WTC11 (cell line): ENCODE measurements at regions not wholly inside any gene's neighbourhood (a gene's known extent, or its start where the extent isn't known, plus 50 kb on each side); places are given as distances from the start of the nearest gene placed in this dataset.

Source experiments
- CREM ChIP-seq: sonication (generic); formaldehyde crosslinking; IDR thresholded peaks from 2 replicates; pipeline ENCODE4 v1.8.1; 2022; ENCODE audit warnings: mild to moderate bottlenecking, missing genetic modification reagents, moderate library complexity
- CTCF ChIP-seq: fragments of 200-600 bp; IDR thresholded peaks from 2 replicates; pipeline ENCODE4 v1.8.0; 2022; ENCODE audit warnings: antibody characterized with exemption
- E2F1 ChIP-seq: sonication (generic); formaldehyde crosslinking; IDR thresholded peaks from 2 replicates; pipeline ENCODE4 v1.8.0; 2022; ENCODE audit warnings: mild to moderate bottlenecking, missing genetic modification reagents
- ERG ChIP-seq: fragments of 250-450 bp; sonication (Bioruptor Pico); IDR thresholded peaks from 2 replicates; pipeline ENCODE4 v1.8.0; 2021; ENCODE audit warnings: mild to moderate bottlenecking
- MAX ChIP-seq: sonication (generic); formaldehyde crosslinking; IDR thresholded peaks from 2 replicates; pipeline ENCODE4 v1.8.0; 2022; ENCODE audit warnings: mild to moderate bottlenecking, missing genetic modification reagents
- TCF7 ChIP-seq: sonication (generic); formaldehyde crosslinking; IDR thresholded peaks from 2 replicates; pipeline ENCODE4 v1.8.0; 2022; ENCODE audit warnings: mild to moderate bottlenecking, low read depth, missing genetic modification reagents, moderate library complexity
- TP53 ChIP-seq: sonication (generic); formaldehyde crosslinking; IDR thresholded peaks from 2 replicates; pipeline ENCODE4 v1.8.1; 2023; ENCODE audit warnings: mild to moderate bottlenecking, missing genetic modification reagents

DNA sequence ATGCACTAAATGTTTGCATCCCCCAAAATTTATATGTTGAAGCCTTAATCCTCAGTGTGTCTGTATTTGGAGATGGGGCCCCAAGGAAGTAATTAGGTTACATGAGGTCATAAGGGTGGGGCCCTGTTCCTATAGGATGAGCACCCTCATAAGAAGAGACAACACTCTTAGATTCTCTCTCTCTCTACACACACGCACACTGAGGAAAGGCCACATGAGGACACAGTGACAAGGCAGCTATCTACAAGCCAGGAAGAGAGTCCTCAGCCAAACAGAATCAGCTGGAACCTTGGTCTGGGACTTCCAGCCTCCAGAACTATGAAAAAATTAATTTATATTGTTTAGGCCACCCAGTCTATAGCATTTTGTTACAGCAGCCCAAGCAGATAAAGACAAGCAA is 69.3 kb upstream of the NOCT start:
- no peak for TF ChIP-seq ERG (CRISPR knock-in tag)
- TF ChIP-seq CTCF, result no peak
- no peak for TF ChIP-seq TCF7 (CRISPR knock-in tag)
- TF ChIP-seq MAX (CRISPR knock-in tag), result no peak
- TF ChIP-seq E2F1 (CRISPR knock-in tag), result no peak
- TF ChIP-seq CREM (CRISPR knock-in tag), result no peak
- no peak for TF ChIP-seq TP53
